Psoas muscle (tissue), 7 donors: ENCODE measurements at regions not wholly inside any gene's neighbourhood (a gene's known extent, or its start where the extent isn't known, plus 50 kb on each side); places are given as distances from the start of the nearest gene placed in this dataset.

ENCODE experiments used
- ATAC-seq, 4 donors: fragments of 200-7000 bp; cut with Tn5 transposase; one replicate each; pipeline ENCODE4 v1.9.1; 2020; ENCODE audit warnings: moderate library complexity in 3 of 4, mild to moderate bottlenecking in 2 of 4
- DNase-seq, 2 donors: peaks; one replicate each; pipeline ENCODE4 v3.0.0-alpha.2; 2020
- H3K27ac ChIP-seq: fragments of 200-600 bp; one replicate; pipeline ENCODE4 v1.8.0; 2022
- H3K27me3 ChIP-seq, 3 donors: fragments of 200-600 bp in 1 of 3; one replicate each; pipeline versions ENCODE4 v1.6.1 to v1.8.0; 2013 to 2022; ENCODE audit warnings: low read length in 2 of 3, mild to moderate bottlenecking in 2 of 3, moderate library complexity in 1 of 3; ENCODE audit not compliant: insufficient read depth in 3 of 3
- H3K36me3 ChIP-seq, 2 donors: fragments of 200-600 bp in 1 of 2; one replicate each; pipeline versions ENCODE4 v1.6.1 to v1.8.0; 2013 to 2022; ENCODE audit warnings: low read depth in 1 of 2, mild to moderate bottlenecking in 1 of 2, moderate library complexity in 1 of 2; ENCODE audit not compliant: insufficient read depth in 1 of 2
- H3K4me1 ChIP-seq: fragments of 200-600 bp; one replicate; pipeline ENCODE4 v1.8.0; 2022
- H3K4me3 ChIP-seq: fragments of 200-600 bp; one replicate; pipeline ENCODE4 v1.8.0; 2022; ENCODE audit warnings: mild to moderate bottlenecking
- H3K9me3 ChIP-seq: fragments of 200-600 bp; one replicate; pipeline ENCODE4 v1.8.0; 2022
- CTCF ChIP-seq: fragments of 200-600 bp; IDR thresholded peaks from one replicate; pipeline ENCODE4 v1.8.0; 2022; ENCODE audit warnings: antibody characterized with exemption
- WGBS, 3 donors: extraction: QIAGEN DNeasy Blood & Tissue Kit; methylation state at CpG; one replicate each; pipeline versions ENCODE4 v1.1.6 to v1.1.7; 2013; 5-methylcytosine and 5-hydroxymethylcytosine counted together
- intact Hi-C, 2 donors: fragments of 100-400 bp; cut with DNase I; formaldehyde crosslinking; loops; one replicate each; pipeline versions ENCODE4 v1.11.0 to v1.14.2; 2022
- donor health status: healthy with polysubstance abuse.
- donor health status: DM: no; HTN: no; CAD: no; lungs with moderate emphysema.
- donor health status: Bipolar disorder and iron deficiency.
- donor health status: healthy.
- donor health status: DM: yes; HTN: yes; CAD: no.
- donor health status: DM: no; HTN: no; CAD: no.
- donor health status: DM: yes; HTN: yes; CAD: no.

GRCh38 chrX:116357329-116357728 lies 79.1 kb upstream of the SLC6A14 start:
- no peak for DNase-seq
- Histone ChIP-seq H3K4me3 (no peak overlapping the region), H3K27ac (no peak overlapping the region), H3K36me3 (no peaks in the 10 kb centered on the region), H3K27me3 (no peaks in the 10 kb centered on the region), H3K9me3 (no peaks in the 10 kb centered on the region), H3K4me1 (no peaks in the 10 kb centered on the region)
- ATAC-seq: no peak
- intact Hi-C loops: no loop called here
- 32 to 51% (median 40%) methylated on average over 2 of the region's 2 CpGs for WGBS, 3 donors
- TF ChIP-seq CTCF: no peak

GRCh38 chrX:116378961-116379360 lies 57.4 kb upstream of the SLC6A14 start:
- H3K4me1 ChIP-seq: no peaks in the 10 kb centered on the region
- 49 to 80% (median 77%) methylated on average over 2 of the region's 2 CpGs for WGBS, 3 donors
- H3K27me3 ChIP-seq: no peaks in the 10 kb centered on the region
- ATAC-seq (no peak), DNase-seq (no peak)
- no peak for TF ChIP-seq CTCF
- intact Hi-C loops: no loop called here
- H3K27ac ChIP-seq: no peak overlapping the region
- H3K9me3 ChIP-seq: no peaks in the 10 kb centered on the region
- H3K4me3 ChIP-seq: no peak overlapping the region
- no peaks in the 10 kb centered on the region for H3K36me3 ChIP-seq

GRCh38 chrX:116379854-116380253 lies 56.6 kb upstream of the SLC6A14 start:
- Histone ChIP-seq H3K36me3 (no peaks in the 10 kb centered on the region), H3K4me1 (no peaks in the 10 kb centered on the region), H3K9me3 (no peaks in the 10 kb centered on the region), H3K4me3 (no peak overlapping the region), H3K27me3 (no peaks in the 10 kb centered on the region), H3K27ac (no peak overlapping the region)
- no peak for TF ChIP-seq CTCF
- 40 to 64% (median 55%) methylated on average over 4 of the region's 4 CpGs for WGBS, 3 donors
- no peak for ATAC-seq
- peak in 1 of 2 donors; percentile 32 for DNase-seq
- intact Hi-C loops: no loop called here

GRCh38 chrX:116384406-116384954 lies 51.9 kb upstream of the SLC6A14 start:
- H3K36me3 ChIP-seq: no peaks in the 10 kb centered on the region
- DNase-seq: no peak
- no peaks in the 10 kb centered on the region for H3K27me3 ChIP-seq
- no peak for ATAC-seq
- intact Hi-C loops: no loop called here
- H3K4me3 ChIP-seq: no peak overlapping the region
- no peak for TF ChIP-seq CTCF
- H3K9me3 ChIP-seq: no peaks in the 10 kb centered on the region
- 46 to 52% (median 48%) methylated on average over 3 of the region's 3 CpGs for WGBS, 3 donors
- no peak overlapping the region for H3K27ac ChIP-seq
- H3K4me1 ChIP-seq: no peaks in the 10 kb centered on the region
